ENCODE measurements at regions not wholly inside any gene's neighbourhood (a gene's known extent, or its start where the extent isn't known, plus 50 kb on each side); places are given as distances from the start of the nearest gene placed in this dataset.

GRCh38 chr20:6533761-6534479, 233.6 kb upstream of the BMP2 start:
- TF ChIP-seq CTCF (IDR thresholded peaks at IDR 0.05 in 2 of 3, conservative IDR thresholded peaks at IDR 0.05 in 1 of 3; ENCODE audit: borderline replicate concordance in 1 of 3, insufficient read depth in 1 of 3, low read depth in 2 of 3, low read length in 2 of 3) (no peak), POLR2AphosphoS5 (IDR thresholded peaks at IDR 0.05; ENCODE audit: low read depth, low read length) (no peak), EZH2 (IDR thresholded peaks at IDR 0.05) (no peak), EZH2phosphoT487 (IDR thresholded peaks at IDR 0.05; ENCODE audit: borderline replicate concordance) (no peak), RAD21 (IDR thresholded peaks at IDR 0.05; ENCODE audit: low read depth) (no peak), POLR2A (IDR thresholded peaks at IDR 0.05; ENCODE audit: borderline replicate concordance, extremely low read depth, insufficient read depth, insufficient read length) (no peak), MAX (IDR thresholded peaks at IDR 0.05) (no peak), ATF3 (IDR thresholded peaks at IDR 0.05) (no peak), ZNF274 (IDR thresholded peaks at IDR 0.05; ENCODE audit: low read depth, low read length) (no peak), SIN3A (IDR thresholded peaks at IDR 0.05; ENCODE audit: low read depth) (no peak)

Data from HCT116 (cell line).